ENCODE measurements at regions not wholly inside any gene's neighbourhood (a gene's known extent, or its start where the extent isn't known, plus 50 kb on each side); places are given as distances from the start of the nearest gene placed in this dataset.

DNA sequence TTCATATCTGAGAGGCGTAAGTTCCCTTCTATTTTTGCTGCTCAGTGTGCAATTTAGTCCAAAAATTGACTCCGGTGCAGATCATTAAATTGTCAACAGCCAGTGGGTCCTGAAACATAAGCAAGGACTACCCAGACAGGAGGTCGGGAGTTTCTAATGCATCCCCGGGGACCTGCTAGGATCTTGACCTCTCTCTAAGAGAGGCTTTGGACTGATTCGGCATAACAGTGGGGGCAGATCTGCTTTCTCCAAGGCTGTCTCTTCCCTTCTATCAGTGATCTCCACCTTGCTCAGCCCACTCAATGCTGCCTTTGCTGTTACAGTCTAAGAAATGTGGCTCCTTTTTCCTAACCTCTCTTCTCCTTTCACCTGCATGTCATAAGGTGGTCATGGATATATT lies 199.1 kb upstream of the NRP1 start:
- no peak overlapping the region for H3K27ac ChIP-seq (ENCODE audit: control insufficient read depth, insufficient read depth, low read length)
- H4K20me1 ChIP-seq (ENCODE audit: control insufficient read depth, extremely low read depth, insufficient read depth, low read length): no peaks in the 10 kb centered on the region
- no peaks in the 10 kb centered on the region for H3K79me2 ChIP-seq (ENCODE audit: control insufficient read depth, insufficient read depth, low read length)
- no peaks in the 10 kb centered on the region for H3K36me3 ChIP-seq (ENCODE audit: control insufficient read depth in 2 of 2, extremely low read depth in 1 of 2, insufficient read depth in 2 of 2, low read length in 2 of 2)
- H3K9me1 ChIP-seq (ENCODE audit: control insufficient read depth, extremely low read depth, insufficient read depth, low read length): no peaks in the 10 kb centered on the region
- no peaks in the 10 kb centered on the region for H3K9me3 ChIP-seq (ENCODE audit: control insufficient read depth, low read depth, low read length)
- H2AFZ ChIP-seq (ENCODE audit: control insufficient read depth, low read length): no peak overlapping the region
- H3K4me2 ChIP-seq (ENCODE audit: control insufficient read depth, extremely low read depth, insufficient read depth, low read depth, low read length): no peak overlapping the region
- FAIRE-seq (no peak), DNase-seq (ENCODE audit: low read depth, low spot score) (no peak)
- H3K4me1 ChIP-seq (ENCODE audit: control insufficient read depth, extremely low read depth, insufficient read depth, low read length): no peaks in the 10 kb centered on the region
- H3K4me3 ChIP-seq (ENCODE audit: control insufficient read depth in 2 of 3, extremely low read depth in 1 of 3, insufficient read depth in 2 of 3, low read depth in 1 of 3, low read length in 3 of 3): no peak overlapping the region
- no peak overlapping the region for H3K9ac ChIP-seq (ENCODE audit: control insufficient read depth, extremely low read depth, insufficient read depth, low read length)
- H3K27me3 ChIP-seq (ENCODE audit: control insufficient read depth, extremely low read depth, insufficient read depth, low read length): no peaks in the 10 kb centered on the region
- TF ChIP-seq EZH2 (IDR thresholded peaks at IDR 0.05; ENCODE audit: low read length): no peak
- TF ChIP-seq, protein P1, sequence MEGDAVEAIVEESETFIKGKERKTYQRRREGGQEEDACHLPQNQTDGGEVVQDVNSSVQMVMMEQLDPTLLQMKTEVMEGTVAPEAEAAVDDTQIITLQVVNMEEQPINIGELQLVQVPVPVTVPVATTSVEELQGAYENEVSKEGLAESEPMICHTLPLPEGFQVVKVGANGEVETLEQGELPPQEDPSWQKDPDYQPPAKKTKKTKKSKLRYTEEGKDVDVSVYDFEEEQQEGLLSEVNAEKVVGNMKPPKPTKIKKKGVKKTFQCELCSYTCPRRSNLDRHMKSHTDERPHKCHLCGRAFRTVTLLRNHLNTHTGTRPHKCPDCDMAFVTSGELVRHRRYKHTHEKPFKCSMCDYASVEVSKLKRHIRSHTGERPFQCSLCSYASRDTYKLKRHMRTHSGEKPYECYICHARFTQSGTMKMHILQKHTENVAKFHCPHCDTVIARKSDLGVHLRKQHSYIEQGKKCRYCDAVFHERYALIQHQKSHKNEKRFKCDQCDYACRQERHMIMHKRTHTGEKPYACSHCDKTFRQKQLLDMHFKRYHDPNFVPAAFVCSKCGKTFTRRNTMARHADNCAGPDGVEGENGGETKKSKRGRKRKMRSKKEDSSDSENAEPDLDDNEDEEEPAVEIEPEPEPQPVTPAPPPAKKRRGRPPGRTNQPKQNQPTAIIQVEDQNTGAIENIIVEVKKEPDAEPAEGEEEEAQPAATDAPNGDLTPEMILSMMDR (optimal IDR thresholded peaks at IDR 0.05 in 1 of 3, IDR thresholded peaks at IDR 0.05 in 1 of 3, conservative IDR thresholded peaks at IDR 0.05 in 1 of 3; ENCODE audit: extremely low read depth in 1 of 3, insufficient read depth in 2 of 3, low read length in 3 of 3): no peak
- dilution Hi-C loops (cut with MboI; ENCODE audit: extremely low pct_ligation_motif_present, low sequenced_read_pairs): no loop called here

DNA sequence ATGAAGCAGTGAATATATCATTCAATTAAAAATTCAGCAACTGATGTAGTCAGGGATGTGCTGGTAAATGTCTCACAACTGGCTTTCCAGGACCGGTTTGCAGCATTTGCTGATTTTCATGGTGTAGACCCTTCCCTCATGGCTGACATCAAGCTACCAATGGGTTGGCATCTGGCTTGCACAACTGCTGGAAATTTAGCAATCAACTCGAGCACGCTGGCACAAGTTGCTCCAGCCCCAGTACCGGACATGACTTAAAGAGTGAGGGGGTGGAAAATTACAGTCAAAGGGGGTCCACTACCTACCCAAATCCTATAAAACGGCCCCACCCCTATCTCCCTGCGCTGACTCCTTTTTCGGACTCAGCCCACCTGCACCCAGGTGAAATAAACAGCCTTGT lies 198.4 kb upstream of the NRP1 start:
- Histone ChIP-seq H4K20me1 (ENCODE audit: control insufficient read depth, extremely low read depth, insufficient read depth, low read length) (no peaks in the 10 kb centered on the region), H3K4me1 (ENCODE audit: control insufficient read depth, extremely low read depth, insufficient read depth, low read length) (no peaks in the 10 kb centered on the region), H3K27me3 (ENCODE audit: control insufficient read depth, extremely low read depth, insufficient read depth, low read length) (no peaks in the 10 kb centered on the region), H3K79me2 (ENCODE audit: control insufficient read depth, insufficient read depth, low read length) (no peaks in the 10 kb centered on the region), H3K4me2 (ENCODE audit: control insufficient read depth, extremely low read depth, insufficient read depth, low read depth, low read length) (no peak overlapping the region), H3K9me3 (ENCODE audit: control insufficient read depth, low read depth, low read length) (no peaks in the 10 kb centered on the region), H3K27ac (ENCODE audit: control insufficient read depth, insufficient read depth, low read length) (no peak overlapping the region), H3K9ac (ENCODE audit: control insufficient read depth, extremely low read depth, insufficient read depth, low read length) (no peak overlapping the region), H2AFZ (ENCODE audit: control insufficient read depth, low read length) (no peak overlapping the region), H3K4me3 (ENCODE audit: control insufficient read depth in 2 of 3, extremely low read depth in 1 of 3, insufficient read depth in 2 of 3, low read depth in 1 of 3, low read length in 3 of 3) (no peak overlapping the region), H3K9me1 (ENCODE audit: control insufficient read depth, extremely low read depth, insufficient read depth, low read length) (no peaks in the 10 kb centered on the region), H3K36me3 (ENCODE audit: control insufficient read depth in 2 of 2, extremely low read depth in 1 of 2, insufficient read depth in 2 of 2, low read length in 2 of 2) (no peaks in the 10 kb centered on the region)
- FAIRE-seq: no peak
- TF ChIP-seq EZH2 (IDR thresholded peaks at IDR 0.05; ENCODE audit: low read length): no peak
- TF ChIP-seq, protein P1 (optimal IDR thresholded peaks at IDR 0.05 in 1 of 3, IDR thresholded peaks at IDR 0.05 in 1 of 3, conservative IDR thresholded peaks at IDR 0.05 in 1 of 3; ENCODE audit: extremely low read depth in 1 of 3, insufficient read depth in 2 of 3, low read length in 3 of 3): no peak
- no peak for DNase-seq (ENCODE audit: low read depth, low spot score)
- dilution Hi-C loops (cut with MboI; ENCODE audit: extremely low pct_ligation_motif_present, low sequenced_read_pairs): no loop called here

All from keratinocyte (primary cell).